Skeletal muscle satellite cell (primary cell): ENCODE measurements at regions not wholly inside any gene's neighbourhood (a gene's known extent, or its start where the extent isn't known, plus 50 kb on each side); places are given as distances from the start of the nearest gene placed in this dataset.
"Not testable (repeated sequence)": the region's sequence is repeated elsewhere in the genome, so short reads cannot be mapped to it uniquely, and the experiment has no call there.

Experiments
- H3K27me3 ChIP-seq: 2 replicates; pipeline ENCODE4 v1.7.0; 2013; ENCODE audit warnings: low read length; ENCODE audit not compliant: control insufficient read depth, insufficient read depth
- H3K36me3 ChIP-seq: 2 replicates; pipeline ENCODE4 v1.7.0; 2013; ENCODE audit warnings: mild to moderate bottlenecking, control low read depth, low read length; ENCODE audit not compliant: insufficient read depth
- H3K4me1 ChIP-seq: 2 replicates; pipeline ENCODE4 v1.7.0; 2013; ENCODE audit warnings: low read length; ENCODE audit not compliant: control insufficient read depth, insufficient read depth
- H3K4me2 ChIP-seq: 2 replicates; pipeline ENCODE4 v1.7.0; 2013; ENCODE audit warnings: mild to moderate bottlenecking, low read length
- H3K4me3 ChIP-seq: 2 replicates; pipeline ENCODE4 v1.7.0; 2013; ENCODE audit warnings: low read length
- H3K9ac ChIP-seq: 2 replicates; pipeline ENCODE4 v1.7.0; 2013; ENCODE audit warnings: mild to moderate bottlenecking, low read depth, low read length, moderate library complexity
- H3K9me3 ChIP-seq: replicated peaks from 2 replicates; pipeline ENCODE4 v1.7.0; 2013; ENCODE audit warnings: mild to moderate bottlenecking, control low read depth, low read length

DNA sequence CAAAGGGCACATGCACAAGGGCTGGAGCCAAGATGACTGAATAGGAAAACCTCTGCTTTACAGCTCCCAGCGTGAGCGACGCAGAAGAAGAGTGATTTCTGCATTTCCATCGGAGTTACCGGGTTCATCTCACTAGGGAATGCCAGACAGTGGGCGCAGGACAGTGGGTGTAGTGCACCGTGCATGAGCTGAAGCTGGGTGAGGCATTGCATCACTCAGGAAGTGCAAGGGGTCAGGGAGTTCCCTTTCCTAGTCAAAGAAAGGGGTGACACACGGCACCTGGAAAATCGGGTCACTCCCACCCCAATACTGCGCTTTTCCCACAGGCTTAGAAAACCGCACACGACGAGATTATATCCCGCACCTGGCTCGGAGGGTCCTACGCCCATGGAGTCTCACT lies 64.5 kb upstream of the HTR1E start:
- H3K9me3 ChIP-seq, H3K36me3 ChIP-seq, H3K4me3 ChIP-seq, H3K9ac ChIP-seq, H3K4me1 ChIP-seq, H3K4me2 ChIP-seq, H3K27me3 ChIP-seq: not testable (repeated sequence)

GRCh38 chr6:86871681-86872080 lies 65.6 kb upstream of the HTR1E start:
- H3K36me3 ChIP-seq: no peaks in the 10 kb centered on the region
- no peak overlapping the region for H3K4me2 ChIP-seq
- H3K4me1 ChIP-seq: no peaks in the 10 kb centered on the region
- H3K9ac ChIP-seq: no peak overlapping the region
- H3K4me3 ChIP-seq: no peak overlapping the region
- H3K9me3 ChIP-seq: peaks cover 11% of the 10 kb centered on the region
- no peaks in the 10 kb centered on the region for H3K27me3 ChIP-seq

DNA sequence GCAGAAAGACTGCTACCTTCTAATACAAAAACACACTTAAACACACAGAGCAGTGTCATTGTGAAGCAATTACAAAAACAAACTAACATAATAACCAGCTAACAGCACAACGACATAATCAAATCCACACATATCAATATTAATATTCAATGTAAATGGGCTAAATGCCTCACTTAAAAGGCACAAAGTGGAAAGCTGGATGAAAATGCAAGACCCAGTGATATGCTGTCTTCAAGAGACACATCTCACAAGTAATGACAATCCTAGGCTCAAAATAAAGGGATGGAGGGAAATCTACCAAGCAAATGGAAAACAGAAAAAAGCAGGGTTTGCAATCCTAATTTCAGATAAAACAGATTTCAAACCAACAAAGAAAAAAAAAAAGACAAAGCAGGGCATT lies 67.8 kb upstream of the HTR1E start:
- Histone ChIP-seq H3K36me3 (no peaks in the 10 kb centered on the region), H3K4me2 (no peak overlapping the region), H3K4me1 (no peaks in the 10 kb centered on the region), H3K9ac (no peak overlapping the region), H3K4me3 (no peak overlapping the region), H3K27me3 (no peaks in the 10 kb centered on the region), H3K9me3 (peaks cover 11% of the 10 kb centered on the region)

DNA sequence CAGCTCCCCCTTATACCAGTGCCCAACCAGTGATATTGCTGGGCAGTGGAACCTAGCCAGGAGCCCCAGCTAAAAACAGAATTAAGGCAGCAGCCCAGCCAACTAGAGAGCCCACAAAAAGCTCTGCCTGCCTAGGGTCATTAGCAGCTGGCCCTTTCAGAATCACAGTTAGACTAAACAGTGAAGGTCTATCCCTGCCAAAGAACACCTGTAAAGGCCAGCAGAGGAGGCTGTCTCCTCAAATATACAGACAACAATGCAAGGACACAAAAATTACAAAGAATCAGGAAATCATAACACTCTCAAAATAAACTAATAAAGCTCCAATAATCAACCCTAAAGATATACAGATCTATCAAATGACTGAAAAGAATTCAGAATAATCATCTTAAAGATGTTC lies 77.8 kb upstream of the HTR1E start:
- Histone ChIP-seq H3K27me3 (no peaks in the 10 kb centered on the region), H3K9me3 (no peaks in the 10 kb centered on the region), H3K9ac (no peak overlapping the region), H3K4me1 (no peaks in the 10 kb centered on the region), H3K36me3 (no peaks in the 10 kb centered on the region), H3K4me3 (no peak overlapping the region), H3K4me2 (no peak overlapping the region)

DNA sequence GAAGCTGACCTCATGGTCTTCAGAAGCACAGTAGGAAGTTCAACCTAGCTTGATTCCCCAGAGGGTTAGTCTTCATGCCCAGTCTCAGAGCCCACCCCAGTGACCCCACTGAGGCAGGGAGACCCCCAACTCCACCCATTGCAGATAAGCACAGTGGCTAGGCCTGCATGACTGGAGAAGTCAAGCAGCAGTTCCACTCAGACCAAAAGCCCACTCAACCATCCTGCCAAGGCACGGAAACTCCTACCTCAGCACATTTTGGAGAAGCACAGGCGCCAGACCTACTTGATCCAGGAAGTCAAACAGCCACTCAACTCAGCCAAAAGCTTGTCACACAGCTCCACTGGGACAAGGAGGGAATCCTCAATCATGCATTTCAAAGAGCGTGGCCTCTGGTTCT lies 78.4 kb upstream of the HTR1E start:
- no peak overlapping the region for H3K4me3 ChIP-seq
- H3K9me3 ChIP-seq: no peaks in the 10 kb centered on the region
- H3K4me1 ChIP-seq: no peaks in the 10 kb centered on the region
- no peaks in the 10 kb centered on the region for H3K27me3 ChIP-seq
- no peak overlapping the region for H3K4me2 ChIP-seq
- H3K9ac ChIP-seq: no peak overlapping the region
- H3K36me3 ChIP-seq: no peaks in the 10 kb centered on the region

DNA sequence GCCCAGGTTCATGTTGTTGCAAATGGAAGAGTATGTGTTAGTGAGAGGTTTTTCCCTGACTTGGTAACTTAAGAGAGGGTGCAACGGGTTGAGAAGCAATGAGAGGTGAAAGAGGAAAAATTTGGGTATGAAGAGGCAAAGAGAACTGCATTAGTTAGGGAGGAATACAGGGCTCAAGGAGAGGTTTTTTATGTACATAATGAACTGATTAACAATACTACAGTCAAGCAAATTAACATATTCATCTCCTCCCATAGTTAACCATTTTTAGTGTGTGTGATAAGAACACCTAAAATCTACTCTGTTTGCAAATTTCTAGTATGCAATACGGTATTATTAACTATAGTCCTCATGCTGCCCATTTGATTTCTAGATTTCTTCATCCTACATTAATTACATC lies 79.5 kb upstream of the HTR1E start:
- Histone ChIP-seq H3K27me3 (no peaks in the 10 kb centered on the region), H3K4me1 (no peaks in the 10 kb centered on the region), H3K4me2 (no peak overlapping the region), H3K9me3 (no peaks in the 10 kb centered on the region), H3K9ac (no peak overlapping the region), H3K36me3 (no peaks in the 10 kb centered on the region), H3K4me3 (no peak overlapping the region)

DNA sequence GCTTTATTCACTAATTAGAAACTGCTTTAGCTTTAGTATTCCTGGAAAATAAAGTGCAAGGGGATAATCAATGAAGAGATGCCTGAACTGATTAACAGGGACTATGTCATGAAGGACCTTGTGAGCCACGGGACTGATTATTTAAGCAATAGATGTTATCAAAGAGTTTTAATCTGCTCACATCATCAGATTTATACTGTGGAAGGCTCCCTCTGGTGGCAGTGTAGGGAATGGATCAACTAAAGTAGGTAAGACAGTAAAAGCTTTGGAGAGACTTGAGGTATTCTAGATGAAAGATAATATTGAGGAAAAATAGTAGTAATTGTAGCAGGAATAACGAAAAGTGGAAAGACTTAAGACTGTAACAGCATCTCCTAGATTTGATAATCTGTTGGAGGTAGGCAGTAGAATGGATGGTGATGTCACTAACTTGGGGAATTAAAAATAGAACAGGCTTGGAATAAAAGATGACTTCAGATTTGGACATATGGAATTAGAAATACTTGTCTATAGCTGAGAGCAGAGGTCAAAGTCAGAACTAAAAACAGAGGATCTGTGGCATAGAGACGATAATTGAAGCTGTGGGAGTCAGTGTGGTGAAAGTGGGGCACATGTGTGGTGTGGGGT lies 80.3 kb upstream of the HTR1E start:
- Histone ChIP-seq H3K9me3 (no peaks in the 10 kb centered on the region), H3K36me3 (no peaks in the 10 kb centered on the region), H3K4me2 (no peak overlapping the region), H3K27me3 (no peaks in the 10 kb centered on the region), H3K4me1 (no peaks in the 10 kb centered on the region), H3K9ac (no peak overlapping the region), H3K4me3 (no peak overlapping the region)

- Histone ChIP-seq H3K9ac (no peak overlapping the region), H3K9me3 (no peaks in the 10 kb centered on the region), H3K4me2 (no peak overlapping the region), H3K27me3 (no peaks in the 10 kb centered on the region), H3K4me3 (no peak overlapping the region), H3K36me3 (no peaks in the 10 kb centered on the region), H3K4me1 (no peaks in the 10 kb centered on the region)
These were observed 80.9 kb upstream of the HTR1E start for GRCh38 chr6:86856379-86856778.

DNA sequence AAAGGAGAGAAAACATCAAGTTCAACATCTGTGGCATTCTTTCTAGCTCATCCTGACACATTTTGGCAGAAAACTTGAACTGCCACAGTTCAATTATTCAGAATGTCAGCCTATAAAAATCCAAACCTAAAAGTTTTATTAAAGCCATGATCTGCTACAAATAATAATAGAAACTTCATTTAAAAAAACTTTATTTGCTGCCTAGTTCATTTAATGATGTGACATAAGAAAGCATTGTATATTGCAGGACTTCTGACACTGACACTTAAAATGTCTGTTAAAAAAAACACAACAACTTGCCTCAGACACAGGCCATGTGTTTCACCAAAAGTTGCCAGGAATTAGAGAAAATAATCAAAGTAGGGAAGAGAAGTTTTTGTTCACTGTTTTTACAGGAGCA lies 88.3 kb upstream of the HTR1E start:
- H3K27me3 ChIP-seq: no peaks in the 10 kb centered on the region
- no peak overlapping the region for H3K9ac ChIP-seq
- H3K36me3 ChIP-seq: no peaks in the 10 kb centered on the region
- no peak overlapping the region for H3K4me2 ChIP-seq
- no peaks in the 10 kb centered on the region for H3K4me1 ChIP-seq
- no peaks in the 10 kb centered on the region for H3K9me3 ChIP-seq
- H3K4me3 ChIP-seq: no peak overlapping the region

DNA sequence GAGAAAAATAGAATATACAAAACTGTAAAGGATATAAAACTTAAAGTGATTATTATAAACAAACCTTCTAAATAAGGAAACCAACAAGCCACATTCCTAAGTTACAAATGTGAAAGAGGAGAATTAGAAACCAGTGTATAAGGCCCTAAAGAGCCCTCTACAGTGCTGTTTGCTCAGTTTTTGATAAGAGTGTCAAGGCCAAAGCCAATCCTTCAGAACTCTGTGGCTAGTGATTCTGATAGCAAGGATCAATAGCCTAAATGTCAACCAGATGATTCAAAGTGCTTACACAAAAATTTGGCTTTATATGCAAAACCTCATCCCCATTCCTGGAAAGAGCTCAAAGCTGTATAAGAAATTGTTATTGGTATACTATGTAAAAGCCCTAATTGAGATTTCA lies 104.6 kb upstream of the HTR1E start:
- Histone ChIP-seq H3K4me1 (no peaks in the 10 kb centered on the region), H3K9ac (no peak overlapping the region), H3K4me3 (no peak overlapping the region), H3K36me3 (no peaks in the 10 kb centered on the region), H3K27me3 (no peaks in the 10 kb centered on the region), H3K9me3 (no peaks in the 10 kb centered on the region), H3K4me2 (no peak overlapping the region)

DNA sequence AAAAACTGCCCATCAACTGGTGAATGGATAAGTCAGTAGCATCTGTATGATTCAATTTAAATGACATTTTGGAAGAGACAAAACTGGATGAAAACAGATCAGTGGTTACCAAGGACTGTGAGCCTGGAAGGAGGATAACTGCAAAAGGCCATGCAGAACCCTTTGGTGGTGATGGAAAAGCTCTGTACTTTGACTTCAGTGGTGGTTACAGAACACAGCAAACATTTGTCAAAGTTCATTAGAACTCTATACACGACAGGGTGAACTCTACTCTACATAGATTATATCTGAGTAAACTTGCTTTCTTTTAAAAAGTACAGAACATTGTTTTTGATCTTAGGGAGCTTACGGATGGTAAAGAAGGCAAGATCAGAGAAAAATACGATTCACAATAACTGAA lies 111.9 kb upstream of the HTR1E start:
- H3K4me3 ChIP-seq: no peak overlapping the region
- no peaks in the 10 kb centered on the region for H3K36me3 ChIP-seq
- H3K4me1 ChIP-seq: no peaks in the 10 kb centered on the region
- no peak overlapping the region for H3K9ac ChIP-seq
- H3K4me2 ChIP-seq: no peak overlapping the region
- H3K9me3 ChIP-seq: no peaks in the 10 kb centered on the region
- no peaks in the 10 kb centered on the region for H3K27me3 ChIP-seq

GRCh38 chr6:86822747-86823146 lies 114.6 kb upstream of the HTR1E start:
- Histone ChIP-seq H3K9me3 (peaks cover 4% of the 10 kb centered on the region), H3K4me3 (no peak overlapping the region), H3K36me3 (no peaks in the 10 kb centered on the region), H3K9ac (no peak overlapping the region), H3K4me1 (no peaks in the 10 kb centered on the region), H3K27me3 (no peaks in the 10 kb centered on the region), H3K4me2 (no peak overlapping the region)
